CD4-positive, alpha-beta T cell (primary cell): ENCODE measurements at regions not wholly inside any gene's neighbourhood (a gene's known extent, or its start where the extent isn't known, plus 50 kb on each side); places are given as distances from the start of the nearest gene placed in this dataset.

ENCODE experiments used
- ATAC-seq: fragments of 200-7000 bp; cut with Tn5 transposase; one replicate; pipeline ENCODE4 v1.10.0; 2022; ENCODE audit warnings: mild to moderate bottlenecking; ENCODE audit not compliant: poor library complexity
- CTCF ChIA-PET: fragments of 350-600 bp; sonication (Branson Sonifier 250); formaldehyde crosslinking; loops from one replicate; lab custom pipeline; 2021; ENCODE audit warnings: antibody characterized with exemption, inconsistent platforms; lab: Charles Lee
- POLR2A ChIA-PET: fragments of 350-600 bp; sonication (Branson Sonifier 250); formaldehyde crosslinking; loops from one replicate; lab custom pipeline; 2021; ENCODE audit warnings: antibody characterized with exemption, inconsistent platforms; lab: Charles Lee
- DNase-seq, 14 experiments: peaks; one replicate each; pipeline ENCODE4 v3.0.0-alpha.2; 2013 to 2020; ENCODE audit warnings: mixed read lengths in 2 of 14
- H3K27ac ChIP-seq, 2 donors: one replicate each; pipeline versions ENCODE4 v1.5.1 to v1.7.0; 2013; ENCODE audit warnings: low read length in 2 of 2, low read depth in 1 of 2, mild to moderate bottlenecking in 1 of 2
- H3K27me3 ChIP-seq, 2 experiments: 1 replicate in 1 of 2; 2 replicates in 1 of 2; pipeline versions ENCODE4 v1.6.1 to v1.7.0; 2013; ENCODE audit warnings: low read length in 2 of 2, control low read depth in 1 of 2, mild to moderate bottlenecking in 1 of 2, moderate library complexity in 1 of 2; ENCODE audit not compliant: insufficient read depth in 2 of 2, control insufficient read depth in 1 of 2
- H3K36me3 ChIP-seq: one replicate; pipeline ENCODE4 v1.6.1; 2013; ENCODE audit warnings: low read length, control low read depth; ENCODE audit not compliant: insufficient read depth
- H3K4me1 ChIP-seq: one replicate; pipeline ENCODE4 v1.6.1; 2013; ENCODE audit warnings: low read length, control low read depth; ENCODE audit not compliant: insufficient read depth
- H3K4me3 ChIP-seq: one replicate; pipeline ENCODE4 v1.5.1; 2013; ENCODE audit warnings: mild to moderate bottlenecking, low read length, moderate library complexity
- H3K9me3 ChIP-seq, 2 experiments: 1 replicate in 1 of 2; 2 replicates in 1 of 2; pipeline versions ENCODE4 v1.6.1 to v1.7.0; 2013; ENCODE audit warnings: low read length in 2 of 2, mild to moderate bottlenecking in 2 of 2, control low read depth in 1 of 2, moderate library complexity in 1 of 2; ENCODE audit not compliant: control insufficient read depth in 1 of 2, insufficient read depth in 1 of 2
- H3K27ac Mint-ChIP-seq: one replicate; pipeline ENCODE4 v1.8.0; 2020; ENCODE audit warnings: mixed read lengths
- H3K27me3 Mint-ChIP-seq: one replicate; pipeline ENCODE4 v1.8.0; 2021; ENCODE audit warnings: mixed read lengths
- H3K36me3 Mint-ChIP-seq: one replicate; pipeline ENCODE4 v1.8.0; 2021; ENCODE audit warnings: low read depth, mixed read lengths
- H3K4me1 Mint-ChIP-seq: one replicate; pipeline ENCODE4 v1.8.0; 2021; ENCODE audit warnings: low read depth, mixed read lengths
- H3K4me3 Mint-ChIP-seq: one replicate; pipeline ENCODE4 v1.8.0; 2020; ENCODE audit warnings: mild to moderate bottlenecking, mixed read lengths
- H3K9me3 Mint-ChIP-seq: one replicate; pipeline ENCODE4 v1.8.0; 2020; ENCODE audit warnings: mixed read lengths
- intact Hi-C, 2 experiments: fragments of 100-400 bp; cut with DNase I in 1 of 2; cut with micrococcal nuclease in 1 of 2; formaldehyde crosslinking; loops; one replicate each; pipeline versions ENCODE4 v1.15.1 to v1.9.0; 2023 to 2025; cut with DNase I, micrococcal nuclease
- TF ChIP-seq, protein P1 (sequence below): fragments of 200-600 bp; IDR thresholded peaks from one replicate; pipeline ENCODE4 v1.8.0; 2022; ENCODE audit warnings: antibody characterized with exemption, mild to moderate bottlenecking

DNA sequence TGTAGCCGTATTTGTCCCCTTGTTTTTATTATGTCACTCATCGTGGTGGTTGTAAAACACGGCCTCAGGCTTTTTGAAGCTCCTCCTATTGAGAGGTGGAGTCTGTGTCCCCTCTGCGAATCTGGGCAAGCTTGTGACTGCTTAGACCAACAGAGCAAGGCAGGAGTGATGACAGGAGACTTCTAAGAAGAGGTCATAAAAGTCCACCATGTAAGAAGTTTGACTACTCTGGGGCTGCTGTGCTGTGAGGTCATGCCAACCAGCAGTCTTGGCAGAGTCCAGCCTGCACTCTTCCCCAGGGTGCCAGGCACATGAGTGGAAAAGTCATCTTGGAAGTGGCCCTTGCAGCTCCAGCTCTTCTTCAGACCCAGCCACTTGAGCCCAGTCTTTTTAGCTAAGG, 83.8 kb upstream of the SPTBN1 start:
- Mint-ChIP-seq H3K27me3 (peaks cover 19% of the 10 kb centered on the region), H3K9me3 (peaks cover 12% of the 10 kb centered on the region), H3K36me3 (no peaks in the 10 kb centered on the region), H3K27ac (no peak overlapping the region), H3K4me1 (no peaks in the 10 kb centered on the region), H3K4me3 (no peak overlapping the region)
- ATAC-seq (no peak), DNase-seq (no peak)
- POLR2A ChIA-PET = no interaction called here
- TF ChIP-seq, protein P1, sequence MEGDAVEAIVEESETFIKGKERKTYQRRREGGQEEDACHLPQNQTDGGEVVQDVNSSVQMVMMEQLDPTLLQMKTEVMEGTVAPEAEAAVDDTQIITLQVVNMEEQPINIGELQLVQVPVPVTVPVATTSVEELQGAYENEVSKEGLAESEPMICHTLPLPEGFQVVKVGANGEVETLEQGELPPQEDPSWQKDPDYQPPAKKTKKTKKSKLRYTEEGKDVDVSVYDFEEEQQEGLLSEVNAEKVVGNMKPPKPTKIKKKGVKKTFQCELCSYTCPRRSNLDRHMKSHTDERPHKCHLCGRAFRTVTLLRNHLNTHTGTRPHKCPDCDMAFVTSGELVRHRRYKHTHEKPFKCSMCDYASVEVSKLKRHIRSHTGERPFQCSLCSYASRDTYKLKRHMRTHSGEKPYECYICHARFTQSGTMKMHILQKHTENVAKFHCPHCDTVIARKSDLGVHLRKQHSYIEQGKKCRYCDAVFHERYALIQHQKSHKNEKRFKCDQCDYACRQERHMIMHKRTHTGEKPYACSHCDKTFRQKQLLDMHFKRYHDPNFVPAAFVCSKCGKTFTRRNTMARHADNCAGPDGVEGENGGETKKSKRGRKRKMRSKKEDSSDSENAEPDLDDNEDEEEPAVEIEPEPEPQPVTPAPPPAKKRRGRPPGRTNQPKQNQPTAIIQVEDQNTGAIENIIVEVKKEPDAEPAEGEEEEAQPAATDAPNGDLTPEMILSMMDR = no peak
- Histone ChIP-seq H3K27ac (no peak overlapping the region), H3K4me1 (no peaks in the 10 kb centered on the region), H3K4me3 (no peak overlapping the region), H3K36me3 (no peaks in the 10 kb centered on the region), H3K9me3 (peaks cover 10 to 11% of the 10 kb centered on the region in 2 experiments), H3K27me3 (peaks cover 0 to 7% of the 10 kb centered on the region in 2 experiments)
- CTCF ChIA-PET = no interaction called here
- intact Hi-C loops = no loop called here

DNA sequence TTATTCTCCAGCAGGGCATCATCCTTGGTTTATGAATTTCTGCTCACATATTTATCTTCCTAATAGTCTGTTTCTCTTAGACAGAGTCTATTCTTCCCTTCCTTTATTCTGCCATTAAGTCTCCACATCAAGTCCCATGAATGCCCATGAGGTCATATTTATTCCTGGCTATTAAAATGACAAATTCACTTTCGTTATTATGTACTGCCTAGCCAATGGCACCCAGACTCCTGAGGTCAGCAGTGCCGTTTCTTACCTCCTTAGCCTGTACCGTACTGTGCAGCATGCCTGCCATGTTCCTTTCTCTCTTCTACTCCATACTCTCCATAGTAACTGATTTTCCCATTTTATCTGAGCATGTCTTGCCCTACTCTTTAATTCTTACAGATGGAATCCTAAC, 82.3 kb upstream of the SPTBN1 start:
- Mint-ChIP-seq H3K4me1 (no peaks in the 10 kb centered on the region), H3K4me3 (no peak overlapping the region), H3K9me3 (peaks cover 4% of the 10 kb centered on the region), H3K27me3 (peaks cover 19% of the 10 kb centered on the region), H3K27ac (no peak overlapping the region), H3K36me3 (no peaks in the 10 kb centered on the region)
- no peaks in the 10 kb centered on the region for H3K36me3 ChIP-seq
- ATAC-seq = no peak
- CTCF ChIA-PET = no interaction called here
- H3K27me3 ChIP-seq = peaks cover under 1 to 7% of the 10 kb centered on the region in 2 experiments
- POLR2A ChIA-PET = no interaction called here
- H3K4me1 ChIP-seq = no peaks in the 10 kb centered on the region
- H3K27ac ChIP-seq = no peak overlapping the region
- DNase-seq = no peak
- TF ChIP-seq, protein P1 = no peak
- peaks cover 2 to 5% of the 10 kb centered on the region in 2 experiments for H3K9me3 ChIP-seq
- intact Hi-C loops = no loop called here
- no peak overlapping the region for H3K4me3 ChIP-seq

DNA sequence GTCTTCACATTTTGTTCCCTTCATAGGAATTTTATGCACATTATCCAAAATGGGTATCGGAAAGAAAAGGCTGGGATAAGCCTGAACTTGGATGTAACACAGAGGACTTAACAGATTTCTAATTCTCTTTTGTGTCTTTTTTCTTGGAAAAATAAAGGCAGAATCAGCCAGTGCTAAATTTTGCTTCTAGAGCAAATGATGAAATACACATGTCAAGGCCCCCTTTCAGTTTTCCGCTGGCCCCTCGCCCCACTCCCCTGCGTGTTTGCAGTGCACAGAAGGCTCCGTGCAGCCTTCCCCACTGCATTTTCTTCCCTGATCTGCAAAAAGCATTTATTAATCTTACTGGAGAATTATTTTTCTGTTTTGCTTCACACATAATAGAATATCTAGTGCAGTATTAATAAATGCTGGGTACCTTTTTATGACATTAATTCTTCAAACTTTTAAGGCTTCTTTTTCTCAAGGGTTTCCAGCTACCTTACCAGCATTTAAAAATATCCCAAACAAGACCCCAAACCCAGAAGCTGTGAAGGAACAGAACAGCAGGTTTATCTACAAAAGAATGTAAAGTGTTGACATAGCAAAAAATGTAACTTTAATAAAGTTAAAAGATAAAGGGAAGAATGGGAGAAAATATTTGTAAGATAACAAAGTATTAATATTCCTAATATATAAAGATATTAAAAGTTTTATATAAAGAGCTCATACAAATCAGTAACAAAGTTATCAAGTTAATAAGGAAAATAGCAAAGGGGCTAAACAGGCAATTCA, 81.3 kb upstream of the SPTBN1 start:
- H3K4me1 Mint-ChIP-seq = no peaks in the 10 kb centered on the region
- H3K36me3 Mint-ChIP-seq = no peaks in the 10 kb centered on the region
- Histone ChIP-seq H3K27ac (no peak overlapping the region), H3K4me1 (no peaks in the 10 kb centered on the region), H3K9me3 (peaks cover 0 to 3% of the 10 kb centered on the region in 2 experiments), H3K36me3 (no peaks in the 10 kb centered on the region), H3K27me3 (peaks cover 3 to 7% of the 10 kb centered on the region in 2 experiments), H3K4me3 (no peak overlapping the region)
- intact Hi-C loops = no loop called here
- H3K9me3 Mint-ChIP-seq = no peaks in the 10 kb centered on the region
- peaks cover 19% of the 10 kb centered on the region for H3K27me3 Mint-ChIP-seq
- ChIA-PET POLR2A (no interaction called here), CTCF (interaction anchor here (0.6 kb wide), 1 partner anchor 1873 kb away, joined by 3 read pairs; no protein-coding TSS in a partner anchor)
- ATAC-seq (no peak), DNase-seq (no peak)
- TF ChIP-seq, protein P1 = no peak
- no peak overlapping the region for H3K27ac Mint-ChIP-seq
- H3K4me3 Mint-ChIP-seq = no peak overlapping the region
